ENCODE measurements at regions not wholly inside any gene's neighbourhood (a gene's known extent, or its start where the extent isn't known, plus 50 kb on each side); places are given as distances from the start of the nearest gene placed in this dataset.

- TF ChIP-seq CTCF (IDR thresholded peaks at IDR 0.05) (no peak), POLR2A (IDR thresholded peaks at IDR 0.05) (no peak)
Observed at GRCh38 chr5:72654231-72654630, 147.0 kb upstream of the ZNF366 start.
